ENCODE measurements at regions not wholly inside any gene's neighbourhood (a gene's known extent, or its start where the extent isn't known, plus 50 kb on each side); places are given as distances from the start of the nearest gene placed in this dataset.

DNA sequence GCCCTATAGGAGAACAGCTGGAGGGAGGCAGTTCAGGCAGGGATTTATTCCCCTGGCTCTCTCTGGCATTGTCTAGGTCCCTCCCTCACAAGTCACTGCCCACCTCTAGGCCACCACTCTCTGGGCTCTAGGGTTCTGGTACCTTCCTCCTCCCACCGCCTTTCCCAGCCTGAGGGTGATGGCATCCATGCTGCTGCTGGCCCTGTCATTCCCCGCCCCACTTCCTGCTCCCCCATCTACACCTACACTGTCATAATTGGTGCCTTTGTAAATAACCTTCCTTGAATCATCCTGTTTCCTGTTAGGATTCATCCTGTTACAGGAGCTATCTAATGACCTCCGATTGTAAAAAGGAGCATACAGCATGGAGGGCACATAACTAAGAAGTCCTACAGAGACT lies 303.3 kb upstream of the COBL start:
- H3K27me3 ChIP-seq, result no peaks in the 10 kb centered on the region
- intact Hi-C loops (cut with DNase I), result no loop called here
- no peaks in the 10 kb centered on the region for H3K9me3 ChIP-seq
- peaks cover 0 to 3% (median 0%) of the 10 kb centered on the region in 4 donors for H3K4me1 ChIP-seq
- no peak overlapping the region for H3K4me3 ChIP-seq
- WGBS, 2 donors, result 66 to 80% methylated on average over 3 of the region's 3 CpGs
- no peak for DNase-seq
- H3K36me3 ChIP-seq, result no peaks in the 10 kb centered on the region
- TF ChIP-seq EP300 (IDR thresholded peaks at IDR 0.05) (no peak), POLR2A (IDR thresholded peaks at IDR 0.05) (no peak), POLR2AphosphoS5 (IDR thresholded peaks at IDR 0.05) (no peak)
- TF ChIP-seq, protein P1, sequence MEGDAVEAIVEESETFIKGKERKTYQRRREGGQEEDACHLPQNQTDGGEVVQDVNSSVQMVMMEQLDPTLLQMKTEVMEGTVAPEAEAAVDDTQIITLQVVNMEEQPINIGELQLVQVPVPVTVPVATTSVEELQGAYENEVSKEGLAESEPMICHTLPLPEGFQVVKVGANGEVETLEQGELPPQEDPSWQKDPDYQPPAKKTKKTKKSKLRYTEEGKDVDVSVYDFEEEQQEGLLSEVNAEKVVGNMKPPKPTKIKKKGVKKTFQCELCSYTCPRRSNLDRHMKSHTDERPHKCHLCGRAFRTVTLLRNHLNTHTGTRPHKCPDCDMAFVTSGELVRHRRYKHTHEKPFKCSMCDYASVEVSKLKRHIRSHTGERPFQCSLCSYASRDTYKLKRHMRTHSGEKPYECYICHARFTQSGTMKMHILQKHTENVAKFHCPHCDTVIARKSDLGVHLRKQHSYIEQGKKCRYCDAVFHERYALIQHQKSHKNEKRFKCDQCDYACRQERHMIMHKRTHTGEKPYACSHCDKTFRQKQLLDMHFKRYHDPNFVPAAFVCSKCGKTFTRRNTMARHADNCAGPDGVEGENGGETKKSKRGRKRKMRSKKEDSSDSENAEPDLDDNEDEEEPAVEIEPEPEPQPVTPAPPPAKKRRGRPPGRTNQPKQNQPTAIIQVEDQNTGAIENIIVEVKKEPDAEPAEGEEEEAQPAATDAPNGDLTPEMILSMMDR (IDR thresholded peaks at IDR 0.05), result no peak
- H3K27ac ChIP-seq, result no peak overlapping the region

GRCh38 chr7:51617686-51618085 lies 301.1 kb upstream of the COBL start:
- 85 to 87% methylated on average over 5 of the region's 5 CpGs for WGBS, 2 donors
- Histone ChIP-seq H3K9me3 (no peaks in the 10 kb centered on the region), H3K36me3 (no peaks in the 10 kb centered on the region), H3K27me3 (no peaks in the 10 kb centered on the region), H3K27ac (no peak overlapping the region), H3K4me1 (peaks cover 0 to 20% (median 3%) of the 10 kb centered on the region in 4 donors), H3K4me3 (no peak overlapping the region)
- TF ChIP-seq, protein P1 (IDR thresholded peaks at IDR 0.05), result no peak
- TF ChIP-seq POLR2A (IDR thresholded peaks at IDR 0.05), result no peak
- no peak for TF ChIP-seq POLR2AphosphoS5 (IDR thresholded peaks at IDR 0.05)
- no peak for TF ChIP-seq EP300 (IDR thresholded peaks at IDR 0.05)
- intact Hi-C loops (cut with DNase I), result no loop called here
- no peak for DNase-seq

- 69 to 83% methylated on average over 6 of the region's 6 CpGs for WGBS, 2 donors
- no peaks in the 10 kb centered on the region for H3K9me3 ChIP-seq
- peaks cover 0 to 20% (median 3%) of the 10 kb centered on the region in 4 donors for H3K4me1 ChIP-seq
- intact Hi-C loops (cut with DNase I), result no loop called here
- peak; percentile 67 for DNase-seq
- H3K4me3 ChIP-seq, result no peak overlapping the region
- no peaks in the 10 kb centered on the region for H3K27me3 ChIP-seq
- TF ChIP-seq POLR2AphosphoS5 (IDR thresholded peaks at IDR 0.05) (peak in 1 of 4 donors; percentile 8), POLR2A (IDR thresholded peaks at IDR 0.05) (no peak)
- peak overlapping the region in 3 of 4 donors; percentile 8 to 38 (median 17) for H3K27ac ChIP-seq
- no peaks in the 10 kb centered on the region for H3K36me3 ChIP-seq
Observed at GRCh38 chr7:51613911-51614357, 297.3 kb upstream of the COBL start.

DNA sequence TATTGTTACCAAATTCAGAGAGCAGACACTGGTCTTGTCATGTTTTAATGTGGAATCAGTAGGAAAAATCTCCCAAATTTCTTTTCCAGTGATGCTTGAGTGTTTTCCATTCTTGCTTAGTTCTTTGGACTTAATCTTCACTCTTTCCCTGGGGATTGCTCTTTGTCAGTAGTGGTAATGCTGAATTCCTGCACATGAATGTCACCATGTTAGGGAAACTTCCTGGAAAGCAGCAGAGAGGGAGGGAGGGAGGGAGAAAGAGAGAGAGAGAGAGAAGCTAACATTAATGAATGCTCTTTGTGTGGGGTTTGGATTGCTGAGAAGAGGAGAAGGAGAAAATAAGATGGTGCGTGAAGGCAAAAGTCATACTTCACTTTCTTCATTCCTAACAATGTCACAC lies 295.3 kb upstream of the COBL start:
- Histone ChIP-seq H3K4me3 (no peak overlapping the region), H3K27me3 (no peaks in the 10 kb centered on the region), H3K36me3 (no peaks in the 10 kb centered on the region), H3K9me3 (no peaks in the 10 kb centered on the region), H3K27ac (no peak overlapping the region), H3K4me1 (peaks cover 0 to 20% (median 6%) of the 10 kb centered on the region in 4 donors)
- intact Hi-C loops (cut with DNase I), result no loop called here
- TF ChIP-seq, protein P1 (IDR thresholded peaks at IDR 0.05), result no peak
- TF ChIP-seq POLR2A (IDR thresholded peaks at IDR 0.05) (no peak), POLR2AphosphoS5 (IDR thresholded peaks at IDR 0.05) (no peak), EP300 (IDR thresholded peaks at IDR 0.05) (no peak)
- 88 to 100% methylated on average over 1 of the region's 1 CpG for WGBS, 2 donors
- DNase-seq, result no peak

DNA sequence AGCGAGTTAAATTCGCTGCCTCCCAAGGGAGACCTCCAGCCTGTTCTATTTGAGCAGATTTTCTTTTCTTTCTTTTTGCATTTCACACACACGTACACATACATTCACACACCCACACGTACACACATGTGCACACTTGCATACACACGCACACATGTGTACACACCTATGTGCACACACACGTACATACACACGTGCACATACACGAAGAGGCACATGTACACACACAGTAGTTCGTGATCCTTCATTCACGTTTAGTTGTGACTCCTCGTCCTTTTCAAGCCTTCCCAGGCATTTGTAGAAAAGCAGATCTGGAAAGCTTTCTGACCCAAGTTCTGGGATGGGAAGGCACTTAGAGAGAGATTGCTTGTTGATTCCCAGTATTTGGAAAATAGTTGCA lies 290.8 kb upstream of the COBL start:
- Histone ChIP-seq H3K27ac (no peak overlapping the region), H3K4me3 (no peak overlapping the region), H3K27me3 (no peaks in the 10 kb centered on the region), H3K36me3 (no peaks in the 10 kb centered on the region), H3K4me1 (peaks cover 0 to 5% (median 0%) of the 10 kb centered on the region in 4 donors), H3K9me3 (no peaks in the 10 kb centered on the region)
- 52 to 85% methylated on average over 11 of the region's 11 CpGs for WGBS, 2 donors
- TF ChIP-seq POLR2AphosphoS5 (IDR thresholded peaks at IDR 0.05) (no peak), POLR2A (IDR thresholded peaks at IDR 0.05) (no peak), EP300 (IDR thresholded peaks at IDR 0.05) (no peak)
- TF ChIP-seq, protein P1 (IDR thresholded peaks at IDR 0.05), result no peak
- DNase-seq, result no peak
- intact Hi-C loops (cut with DNase I), result no loop called here

All from sigmoid colon (tissue), 6 donors.